Neuronal stem cell (in vitro differentiated cells): ENCODE measurements at regions not wholly inside any gene's neighbourhood (a gene's known extent, or its start where the extent isn't known, plus 50 kb on each side); places are given as distances from the start of the nearest gene placed in this dataset.

Source experiments
- DNase-seq: peaks from one replicate; pipeline ENCODE4 v3.0.0-alpha.2; 2013; ENCODE audit warnings: low spot score
- H2AFZ ChIP-seq: one replicate; pipeline ENCODE4 v1.6.1; 2013; ENCODE audit warnings: mild to moderate bottlenecking, low read length, inconsistent platforms
- H2AK5ac ChIP-seq: 2 replicates; pipeline ENCODE4 v1.6.1; 2013; ENCODE audit warnings: low read depth, mild to moderate bottlenecking, inconsistent platforms, low read length, moderate library complexity, mixed read lengths
- H2BK120ac ChIP-seq: 2 replicates; pipeline ENCODE4 v1.6.1; 2013; ENCODE audit warnings: low read depth, mild to moderate bottlenecking, inconsistent platforms, low read length, moderate library complexity, mixed read lengths
- H2BK12ac ChIP-seq: one replicate; pipeline ENCODE4 v1.6.1; 2013; ENCODE audit warnings: low read length, inconsistent platforms
- H2BK15ac ChIP-seq: 2 replicates; pipeline ENCODE4 v1.6.1; 2013; ENCODE audit warnings: mild to moderate bottlenecking, low read length, inconsistent platforms, mixed read lengths
- H2BK5ac ChIP-seq: one replicate; pipeline ENCODE4 v1.6.1; 2013; ENCODE audit warnings: inconsistent platforms, mild to moderate bottlenecking, low read length, moderate library complexity
- H3K14ac ChIP-seq: one replicate; pipeline ENCODE4 v1.6.1; 2013; ENCODE audit warnings: low read length, inconsistent platforms
- H3K18ac ChIP-seq: 2 replicates; pipeline ENCODE4 v1.6.1; 2013; ENCODE audit warnings: low read length, inconsistent platforms
- H3K23ac ChIP-seq: 2 replicates; pipeline ENCODE4 v1.6.1; 2013; ENCODE audit warnings: low read depth, mild to moderate bottlenecking, mixed read lengths, low read length, inconsistent platforms; ENCODE audit not compliant: poor library complexity
- H3K27ac ChIP-seq: replicated peaks from 3 replicates; pipeline ENCODE4 v1.5.1; 2013; ENCODE audit warnings: low read length, inconsistent platforms
- H3K27me3 ChIP-seq, 3 experiments: 2 replicates each; pipeline ENCODE4 v1.6.1; 2013; ENCODE audit warnings: low read length in 3 of 3, mild to moderate bottlenecking in 2 of 3, inconsistent platforms in 1 of 3, low read depth in 1 of 3, mixed read lengths in 1 of 3, moderate library complexity in 1 of 3; ENCODE audit not compliant: control insufficient read depth in 3 of 3, insufficient read depth in 3 of 3
- H3K36me3 ChIP-seq, 2 donors: replicated peaks in 1 of 2; 2 replicates each; pipeline ENCODE4 v1.6.1; 2013; ENCODE audit warnings: low read length in 2 of 2; ENCODE audit not compliant: control insufficient read depth in 2 of 2, insufficient read depth in 2 of 2
- H3K4ac ChIP-seq: 2 replicates; pipeline ENCODE4 v1.6.1; 2013; ENCODE audit warnings: inconsistent platforms, mild to moderate bottlenecking, low read length, moderate library complexity
- H3K4me1 ChIP-seq, 2 donors: 1 replicate in 1 of 2; 2 replicates in 1 of 2; pipeline ENCODE4 v1.6.1; 2013; ENCODE audit warnings: low read length in 2 of 2, low read depth in 1 of 2; ENCODE audit not compliant: control insufficient read depth in 2 of 2, insufficient read depth in 1 of 2
- H3K4me2 ChIP-seq: one replicate; pipeline ENCODE4 v1.6.1; 2013; ENCODE audit warnings: mild to moderate bottlenecking, low read length, inconsistent platforms; ENCODE audit not compliant: insufficient read depth, poor library complexity, severe bottlenecking
- H3K4me3 ChIP-seq, 2 donors: 2 replicates each; pipeline ENCODE4 v1.5.1; 2013; ENCODE audit warnings: low read length in 2 of 2, mild to moderate bottlenecking in 2 of 2, inconsistent platforms in 1 of 2, moderate library complexity in 1 of 2
- H3K79me1 ChIP-seq: one replicate; pipeline ENCODE4 v1.6.1; 2013; ENCODE audit warnings: low read depth, mild to moderate bottlenecking, inconsistent platforms, low read length, moderate library complexity
- H3K9ac ChIP-seq: one replicate; pipeline ENCODE4 v1.6.1; 2013; ENCODE audit warnings: mild to moderate bottlenecking, low read depth, low read length, inconsistent platforms; ENCODE audit not compliant: poor library complexity
- H3K9me3 ChIP-seq, 2 donors: replicated peaks in 1 of 2; 2 replicates each; pipeline versions ENCODE3 to v1.6.1; 2013; ENCODE audit warnings: low read length in 2 of 2, mild to moderate bottlenecking in 2 of 2, inconsistent platforms in 1 of 2, low read depth in 1 of 2, mixed read lengths in 1 of 2, moderate library complexity in 1 of 2; ENCODE audit not compliant: control insufficient read depth in 2 of 2, insufficient read depth in 1 of 2
- H4K8ac ChIP-seq: one replicate; pipeline ENCODE4 v1.6.1; 2013; ENCODE audit warnings: low read depth, mild to moderate bottlenecking, inconsistent platforms, low read length, moderate library complexity
- H4K91ac ChIP-seq: one replicate; pipeline ENCODE4 v1.6.1; 2013; ENCODE audit warnings: low read length, low read depth, mild to moderate bottlenecking, inconsistent platforms; ENCODE audit not compliant: poor library complexity
- WGBS, 2 donors: extraction: QIAGEN DNeasy Blood & Tissue Kit; methylation state at CpG; one replicate each; pipeline ENCODE4 v1.1.7; 2013; ENCODE audit warnings: missing lambda C conversion rate in 2 of 2, mixed read lengths in 1 of 2; ENCODE audit not compliant: insufficient read length in 2 of 2, insufficient replicate concordance in 1 of 2; ENCODE audit errors: extremely low coverage in 2 of 2; 5-methylcytosine and 5-hydroxymethylcytosine counted together

DNA sequence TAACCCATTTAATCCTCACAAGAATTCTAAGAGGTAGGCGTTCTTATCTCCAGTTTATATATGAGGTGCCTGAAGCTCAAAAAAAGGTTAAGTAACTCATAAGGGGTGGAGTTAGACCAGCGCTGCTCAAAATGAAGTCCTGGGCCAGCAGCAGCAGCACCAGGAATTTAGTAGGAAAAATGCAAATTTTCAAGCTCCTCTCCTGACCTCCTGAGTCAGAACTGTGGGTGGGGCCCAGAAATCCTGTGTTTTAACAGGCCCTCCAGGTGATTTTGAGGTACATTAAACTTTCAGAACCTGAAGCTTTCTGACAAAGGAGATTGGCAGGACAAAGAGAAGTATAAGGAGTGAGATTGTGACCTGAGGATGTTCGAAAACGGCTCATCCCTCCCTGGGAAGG is 66.0 kb upstream of the CCDC85A start:
- Histone ChIP-seq H2BK12ac (no peak overlapping the region), H3K14ac (no peak overlapping the region), H3K4me2 (no peak overlapping the region), H2BK120ac (no peak overlapping the region), H3K9ac (no peak overlapping the region), H3K23ac (no peak overlapping the region), H4K8ac (no peak overlapping the region), H3K36me3 (no peaks in the 10 kb centered on the region), H2AFZ (no peak overlapping the region), H3K27ac (no peak overlapping the region), H3K4me3 (no peak overlapping the region), H2BK5ac (no peak overlapping the region), H3K18ac (no peak overlapping the region), H3K4ac (no peak overlapping the region), H3K4me1 (peaks cover 0 to 16% of the 10 kb centered on the region in 2 donors), H3K79me1 (no peaks in the 10 kb centered on the region), H2BK15ac (no peak overlapping the region), H3K27me3 (no peaks in the 10 kb centered on the region), H2AK5ac (no peak overlapping the region), H3K9me3 (no peaks in the 10 kb centered on the region), H4K91ac (no peak overlapping the region)
- no CpG with 5 or more reads among the region's 4 CpGs for WGBS, 2 donors
- no peak for DNase-seq

DNA sequence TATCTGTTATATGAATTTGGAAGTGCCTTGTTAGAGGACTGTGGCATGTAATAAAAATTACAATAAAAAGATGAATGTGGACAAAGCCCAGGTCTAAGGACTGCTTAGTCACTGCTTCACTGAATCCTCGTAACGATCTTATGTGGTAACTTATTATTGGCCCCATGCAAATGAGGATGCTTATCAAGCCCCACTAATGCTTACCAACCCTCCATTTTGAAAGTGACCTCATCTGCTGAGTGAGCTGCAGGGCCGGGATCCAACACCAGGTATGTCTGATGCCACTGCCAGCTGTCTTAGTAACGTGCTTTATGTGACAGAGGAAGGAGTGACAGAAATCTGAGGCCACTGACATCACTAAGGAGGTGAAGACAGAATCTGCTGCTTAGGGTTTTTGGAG is 65.3 kb upstream of the CCDC85A start:
- no peak overlapping the region for H2BK15ac ChIP-seq
- H3K23ac ChIP-seq: no peak overlapping the region
- H2BK12ac ChIP-seq: no peak overlapping the region
- no peaks in the 10 kb centered on the region for H3K9me3 ChIP-seq
- H3K18ac ChIP-seq: no peak overlapping the region
- no peak for DNase-seq
- no peak overlapping the region for H3K4me2 ChIP-seq
- no peak overlapping the region for H2AK5ac ChIP-seq
- H3K4ac ChIP-seq: no peak overlapping the region
- H2BK5ac ChIP-seq: no peak overlapping the region
- no peak overlapping the region for H3K27ac ChIP-seq
- no CpG with 5 or more reads among the region's 4 CpGs for WGBS, 2 donors
- no peaks in the 10 kb centered on the region for H3K79me1 ChIP-seq
- peaks cover 0 to 13% of the 10 kb centered on the region in 2 donors for H3K4me1 ChIP-seq
- no peak overlapping the region for H4K91ac ChIP-seq
- no peak overlapping the region for H2AFZ ChIP-seq
- H2BK120ac ChIP-seq: no peak overlapping the region
- no peaks in the 10 kb centered on the region for H3K36me3 ChIP-seq
- H3K4me3 ChIP-seq: no peak overlapping the region
- no peaks in the 10 kb centered on the region for H3K27me3 ChIP-seq
- H3K14ac ChIP-seq: no peak overlapping the region
- no peak overlapping the region for H4K8ac ChIP-seq
- H3K9ac ChIP-seq: no peak overlapping the region

DNA sequence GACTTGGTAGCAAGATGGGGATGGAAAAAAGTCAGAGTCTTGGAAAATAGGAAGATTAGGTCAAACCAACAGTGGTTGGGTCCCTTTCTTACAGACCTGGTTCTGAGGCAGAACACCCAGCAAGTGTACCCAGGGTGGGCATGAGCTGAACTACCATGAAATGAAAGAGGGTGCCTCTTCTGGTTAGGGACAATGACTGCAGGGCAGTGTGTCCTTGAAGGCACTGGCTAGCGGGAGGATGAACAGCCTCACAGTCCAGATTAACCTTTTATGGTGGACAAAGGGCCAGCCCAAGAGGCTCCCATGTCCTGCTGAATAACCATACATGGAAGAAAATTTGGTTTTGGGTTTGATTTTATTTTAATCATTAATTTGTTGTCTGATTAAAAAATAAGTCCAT is 61.8 kb upstream of the CCDC85A start:
- WGBS, 2 donors: no CpG with 5 or more reads among the region's 1 CpG
- no peak overlapping the region for H4K8ac ChIP-seq
- no peak overlapping the region for H3K4ac ChIP-seq
- no peak overlapping the region for H2AFZ ChIP-seq
- no peak overlapping the region for H2BK120ac ChIP-seq
- no peaks in the 10 kb centered on the region for H3K27me3 ChIP-seq
- DNase-seq: no peak
- no peak overlapping the region for H3K18ac ChIP-seq
- H3K27ac ChIP-seq: no peak overlapping the region
- no peak overlapping the region for H3K9ac ChIP-seq
- H3K23ac ChIP-seq: no peak overlapping the region
- H3K14ac ChIP-seq: no peak overlapping the region
- H2AK5ac ChIP-seq: no peak overlapping the region
- no peak overlapping the region for H2BK15ac ChIP-seq
- H3K9me3 ChIP-seq: no peaks in the 10 kb centered on the region
- no peak overlapping the region for H4K91ac ChIP-seq
- H3K4me1 ChIP-seq: peaks cover 0 to 8% of the 10 kb centered on the region in 2 donors
- H3K79me1 ChIP-seq: no peaks in the 10 kb centered on the region
- H2BK12ac ChIP-seq: no peak overlapping the region
- H3K4me3 ChIP-seq: no peak overlapping the region
- no peak overlapping the region for H2BK5ac ChIP-seq
- H3K36me3 ChIP-seq: no peaks in the 10 kb centered on the region
- no peak overlapping the region for H3K4me2 ChIP-seq

DNA sequence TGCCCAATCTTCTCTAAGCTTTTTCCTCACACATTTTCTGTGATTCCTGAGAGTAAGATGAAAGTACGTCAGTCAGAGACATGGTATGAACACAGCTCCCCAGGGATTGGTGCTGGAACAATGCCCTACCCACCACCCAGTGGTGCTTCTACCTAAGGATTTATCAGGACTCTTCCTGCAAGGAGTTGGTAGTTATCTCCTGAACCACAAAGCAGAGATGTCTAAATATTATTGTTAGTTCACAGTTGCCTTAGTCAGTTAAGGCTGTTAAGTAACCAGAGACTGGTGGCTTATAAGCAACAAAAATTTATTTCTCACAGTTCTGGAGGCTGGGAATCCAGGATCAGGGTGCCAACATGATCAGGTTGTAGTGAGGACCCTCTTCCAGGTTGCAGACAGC is 60.3 kb upstream of the CCDC85A start:
- no peak overlapping the region for H3K23ac ChIP-seq
- H3K9me3 ChIP-seq: no peaks in the 10 kb centered on the region
- no peak overlapping the region for H3K4ac ChIP-seq
- H2BK12ac ChIP-seq: no peak overlapping the region
- H4K8ac ChIP-seq: no peak overlapping the region
- no peak overlapping the region for H3K9ac ChIP-seq
- no peak overlapping the region for H3K4me2 ChIP-seq
- no peak overlapping the region for H2BK120ac ChIP-seq
- no peak overlapping the region for H3K4me3 ChIP-seq
- no peak overlapping the region for H4K91ac ChIP-seq
- no peak overlapping the region for H2BK5ac ChIP-seq
- no CpG with 5 or more reads among the region's 1 CpG for WGBS, 2 donors
- no peak overlapping the region for H3K27ac ChIP-seq
- no peaks in the 10 kb centered on the region for H3K79me1 ChIP-seq
- DNase-seq: no peak
- H3K36me3 ChIP-seq: no peaks in the 10 kb centered on the region
- no peak overlapping the region for H3K14ac ChIP-seq
- no peak overlapping the region for H2BK15ac ChIP-seq
- no peak overlapping the region for H2AFZ ChIP-seq
- H3K27me3 ChIP-seq: no peaks in the 10 kb centered on the region
- no peak overlapping the region for H2AK5ac ChIP-seq
- no peak overlapping the region for H3K18ac ChIP-seq
- H3K4me1 ChIP-seq: peaks cover 0 to 10% of the 10 kb centered on the region in 2 donors
